GM23338 (cell line): ENCODE measurements at regions not wholly inside any gene's neighbourhood (a gene's known extent, or its start where the extent isn't known, plus 50 kb on each side); places are given as distances from the start of the nearest gene placed in this dataset.

Source experiments
- ATAC-seq: fragments of 200-7000 bp; cut with Tn5 transposase; 3 replicates; pipeline ENCODE4 v1.9.1; 2020
- DNase-seq: peaks from one replicate; pipeline ENCODE4 v3.0.0-alpha.2; 2015; ENCODE audit warnings: low spot score
- H2AFZ ChIP-seq: fragments of 200-600 bp; sonication (generic); 2 replicates; pipeline ENCODE4 v1.8.0; 2016; ENCODE audit warnings: antibody characterized with exemption, mild to moderate bottlenecking, moderate library complexity
- H3F3A ChIP-seq: fragments of 200-600 bp; sonication (generic); replicated peaks from 2 replicates; pipeline ENCODE4 v1.8.0; 2017; ENCODE audit warnings: antibody characterized with exemption, mixed run types, low read depth
- H3K27ac ChIP-seq: fragments of 200-600 bp; sonication (generic); 2 replicates; pipeline ENCODE4 v1.6.1; 2016; ENCODE audit warnings: low read depth
- H3K27me3 ChIP-seq: fragments of 200-600 bp; sonication (generic); 2 replicates; pipeline ENCODE4 v1.8.0; 2016; ENCODE audit warnings: mild to moderate bottlenecking, mixed run types, moderate library complexity; ENCODE audit not compliant: insufficient read depth
- H3K36me3 ChIP-seq: fragments of 200-600 bp; sonication (generic); 2 replicates; pipeline ENCODE4 v1.8.0; 2016; ENCODE audit warnings: mild to moderate bottlenecking; ENCODE audit not compliant: insufficient read depth
- H3K4me1 ChIP-seq: fragments of 200-600 bp; sonication (generic); 2 replicates; pipeline ENCODE4 v1.8.0; 2016; ENCODE audit warnings: mild to moderate bottlenecking, moderate library complexity; ENCODE audit not compliant: insufficient read depth
- H3K4me2 ChIP-seq: fragments of 200-600 bp; sonication (generic); 2 replicates; pipeline ENCODE4 v1.7.1; 2017; ENCODE audit warnings: mixed run types
- H3K4me3 ChIP-seq: fragments of 200-600 bp; sonication (generic); 2 replicates; pipeline ENCODE4 v1.6.1; 2016; ENCODE audit warnings: mixed run types
- H3K79me2 ChIP-seq: fragments of 200-600 bp; sonication (generic); replicated peaks from 2 replicates; pipeline ENCODE4 v1.8.0; 2017; ENCODE audit warnings: mild to moderate bottlenecking; ENCODE audit not compliant: insufficient read depth
- H3K9me2 ChIP-seq: fragments of 200-600 bp; sonication (generic); 2 replicates; pipeline ENCODE4 v1.8.0; 2017; ENCODE audit not compliant: insufficient read depth
- H4K20me1 ChIP-seq: fragments of 200-600 bp; sonication (generic); replicated peaks from 2 replicates; pipeline ENCODE4 v1.8.0; 2017; ENCODE audit warnings: mild to moderate bottlenecking; ENCODE audit not compliant: insufficient read depth
- H3K27ac Mint-ChIP-seq: 2 replicates; pipeline ENCODE4 v1.8.0; 2020; ENCODE audit warnings: inconsistent platforms, mild to moderate bottlenecking, moderate library complexity, mixed read lengths
- H3K27me3 Mint-ChIP-seq: 3 replicates; pipeline ENCODE4 v1.8.0; 2022; ENCODE audit warnings: low read depth, mild to moderate bottlenecking, moderate library complexity, mixed read lengths, inconsistent platforms; ENCODE audit not compliant: insufficient read depth, poor library complexity
- H3K36me3 Mint-ChIP-seq: 3 replicates; pipeline ENCODE4 v1.8.0; 2021; ENCODE audit warnings: low read depth, mild to moderate bottlenecking, inconsistent platforms, moderate library complexity, mixed read lengths
- H3K4me1 Mint-ChIP-seq: 3 replicates; pipeline ENCODE4 v1.8.0; 2020; ENCODE audit warnings: mild to moderate bottlenecking, inconsistent platforms, mixed read lengths
- H3K4me3 Mint-ChIP-seq: 3 replicates; pipeline ENCODE4 v1.8.0; 2021; ENCODE audit warnings: moderate library complexity, mild to moderate bottlenecking, inconsistent platforms, mixed read lengths
- H3K9me3 Mint-ChIP-seq: 3 replicates; pipeline ENCODE4 v1.8.0; 2020; ENCODE audit warnings: moderate library complexity, mild to moderate bottlenecking, inconsistent platforms, mixed read lengths
- CREB1 ChIP-seq: fragments of 250-450 bp; sonication (Bioruptor Pico); IDR thresholded peaks from 2 replicates; pipeline ENCODE4 v1.5.0; 2020; ENCODE audit warnings: low read depth, mild to moderate bottlenecking, moderate library complexity
- NANOG ChIP-seq: IDR thresholded peaks from 2 replicates; pipeline ENCODE4 v1.6.1; 2016; ENCODE audit warnings: antibody characterized with exemption, borderline replicate concordance
- STAT1 ChIP-seq: IDR thresholded peaks from one replicate; pipeline ENCODE4 v1.6.1; 2016; ENCODE audit warnings: antibody characterized with exemption; ENCODE audit not compliant: unreplicated experiment
- TF ChIP-seq, protein P1 (sequence below): fragments of 250-450 bp; sonication (Bioruptor Pico); IDR thresholded peaks from 2 replicates; pipeline ENCODE4 v1.5.0; 2020; ENCODE audit warnings: mild to moderate bottlenecking, moderate library complexity
- TF ChIP-seq, protein P2 (sequence below): IDR thresholded peaks from 2 replicates; pipeline ENCODE4 v1.6.1; 2016; ENCODE audit warnings: antibody characterized with exemption

DNA sequence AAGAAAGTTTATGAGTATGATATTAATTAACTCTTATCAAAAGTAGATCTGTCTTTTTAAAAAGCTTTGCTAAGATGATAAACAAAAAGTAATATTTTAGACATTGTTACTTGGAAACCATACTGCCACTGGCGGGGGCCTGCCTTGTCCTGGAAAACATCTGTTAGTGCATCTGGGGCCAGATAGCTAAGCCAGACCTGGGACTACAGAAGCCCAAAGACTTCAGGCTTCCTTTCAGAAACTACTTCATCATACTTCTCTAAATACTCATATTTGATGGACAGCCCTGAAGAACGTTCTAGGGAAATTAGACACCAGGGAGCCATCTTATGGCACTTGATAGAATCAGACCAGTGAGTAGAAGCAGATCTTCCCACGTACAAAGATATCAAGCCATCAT is 795.4 kb upstream of the SEMA6D start (continued):
- TF ChIP-seq, protein P1, sequence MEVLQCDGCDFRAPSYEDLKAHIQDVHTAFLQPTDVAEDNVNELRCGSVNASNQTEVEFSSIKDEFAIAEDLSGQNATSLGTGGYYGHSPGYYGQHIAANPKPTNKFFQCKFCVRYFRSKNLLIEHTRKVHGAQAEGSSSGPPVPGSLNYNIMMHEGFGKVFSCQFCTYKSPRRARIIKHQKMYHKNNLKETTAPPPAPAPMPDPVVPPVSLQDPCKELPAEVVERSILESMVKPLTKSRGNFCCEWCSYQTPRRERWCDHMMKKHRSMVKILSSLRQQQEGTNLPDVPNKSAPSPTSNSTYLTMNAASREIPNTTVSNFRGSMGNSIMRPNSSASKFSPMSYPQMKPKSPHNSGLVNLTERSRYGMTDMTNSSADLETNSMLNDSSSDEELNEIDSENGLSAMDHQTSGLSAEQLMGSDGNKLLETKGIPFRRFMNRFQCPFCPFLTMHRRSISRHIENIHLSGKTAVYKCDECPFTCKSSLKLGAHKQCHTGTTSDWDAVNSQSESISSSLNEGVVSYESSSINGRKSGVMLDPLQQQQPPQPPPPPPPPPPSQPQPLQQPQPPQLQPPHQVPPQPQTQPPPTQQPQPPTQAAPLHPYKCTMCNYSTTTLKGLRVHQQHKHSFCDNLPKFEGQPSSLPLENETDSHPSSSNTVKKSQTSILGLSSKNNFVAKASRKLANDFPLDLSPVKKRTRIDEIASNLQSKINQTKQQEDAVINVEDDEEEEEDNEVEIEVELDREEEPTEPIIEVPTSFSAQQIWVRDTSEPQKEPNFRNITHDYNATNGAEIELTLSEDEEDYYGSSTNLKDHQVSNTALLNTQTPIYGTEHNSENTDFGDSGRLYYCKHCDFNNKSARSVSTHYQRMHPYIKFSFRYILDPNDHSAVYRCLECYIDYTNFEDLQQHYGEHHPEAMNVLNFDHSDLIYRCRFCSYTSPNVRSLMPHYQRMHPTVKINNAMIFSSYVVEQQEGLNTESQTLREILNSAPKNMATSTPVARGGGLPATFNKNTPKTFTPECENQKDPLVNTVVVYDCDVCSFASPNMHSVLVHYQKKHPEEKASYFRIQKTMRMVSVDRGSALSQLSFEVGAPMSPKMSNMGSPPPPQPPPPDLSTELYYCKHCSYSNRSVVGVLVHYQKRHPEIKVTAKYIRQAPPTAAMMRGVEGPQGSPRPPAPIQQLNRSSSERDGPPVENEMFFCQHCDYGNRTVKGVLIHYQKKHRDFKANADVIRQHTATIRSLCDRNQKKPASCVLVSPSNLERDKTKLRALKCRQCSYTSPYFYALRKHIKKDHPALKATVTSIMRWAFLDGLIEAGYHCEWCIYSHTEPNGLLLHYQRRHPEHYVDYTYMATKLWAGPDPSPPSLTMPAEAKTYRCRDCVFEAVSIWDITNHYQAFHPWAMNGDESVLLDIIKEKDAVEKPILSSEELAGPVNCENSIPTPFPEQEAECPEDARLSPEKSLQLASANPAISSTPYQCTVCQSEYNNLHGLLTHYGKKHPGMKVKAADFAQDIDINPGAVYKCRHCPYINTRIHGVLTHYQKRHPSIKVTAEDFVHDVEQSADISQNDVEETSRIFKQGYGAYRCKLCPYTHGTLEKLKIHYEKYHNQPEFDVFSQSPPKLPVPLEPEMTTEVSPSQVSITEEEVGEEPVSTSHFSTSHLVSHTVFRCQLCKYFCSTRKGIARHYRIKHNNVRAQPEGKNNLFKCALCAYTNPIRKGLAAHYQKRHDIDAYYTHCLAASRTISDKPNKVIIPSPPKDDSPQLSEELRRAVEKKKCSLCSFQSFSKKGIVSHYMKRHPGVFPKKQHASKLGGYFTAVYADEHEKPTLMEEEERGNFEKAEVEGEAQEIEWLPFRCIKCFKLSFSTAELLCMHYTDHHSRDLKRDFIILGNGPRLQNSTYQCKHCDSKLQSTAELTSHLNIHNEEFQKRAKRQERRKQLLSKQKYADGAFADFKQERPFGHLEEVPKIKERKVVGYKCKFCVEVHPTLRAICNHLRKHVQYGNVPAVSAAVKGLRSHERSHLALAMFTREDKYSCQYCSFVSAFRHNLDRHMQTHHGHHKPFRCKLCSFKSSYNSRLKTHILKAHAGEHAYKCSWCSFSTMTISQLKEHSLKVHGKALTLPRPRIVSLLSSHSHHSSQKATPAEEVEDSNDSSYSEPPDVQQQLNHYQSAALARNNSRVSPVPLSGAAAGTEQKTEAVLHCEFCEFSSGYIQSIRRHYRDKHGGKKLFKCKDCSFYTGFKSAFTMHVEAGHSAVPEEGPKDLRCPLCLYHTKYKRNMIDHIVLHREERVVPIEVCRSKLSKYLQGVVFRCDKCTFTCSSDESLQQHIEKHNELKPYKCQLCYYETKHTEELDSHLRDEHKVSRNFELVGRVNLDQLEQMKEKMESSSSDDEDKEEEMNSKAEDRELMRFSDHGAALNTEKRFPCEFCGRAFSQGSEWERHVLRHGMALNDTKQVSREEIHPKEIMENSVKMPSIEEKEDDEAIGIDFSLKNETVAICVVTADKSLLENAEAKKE (CRISPR knock-in tag) = no peak
- TF ChIP-seq CREB1 (no peak), STAT1 (no peak)
- TF ChIP-seq, protein P2, sequence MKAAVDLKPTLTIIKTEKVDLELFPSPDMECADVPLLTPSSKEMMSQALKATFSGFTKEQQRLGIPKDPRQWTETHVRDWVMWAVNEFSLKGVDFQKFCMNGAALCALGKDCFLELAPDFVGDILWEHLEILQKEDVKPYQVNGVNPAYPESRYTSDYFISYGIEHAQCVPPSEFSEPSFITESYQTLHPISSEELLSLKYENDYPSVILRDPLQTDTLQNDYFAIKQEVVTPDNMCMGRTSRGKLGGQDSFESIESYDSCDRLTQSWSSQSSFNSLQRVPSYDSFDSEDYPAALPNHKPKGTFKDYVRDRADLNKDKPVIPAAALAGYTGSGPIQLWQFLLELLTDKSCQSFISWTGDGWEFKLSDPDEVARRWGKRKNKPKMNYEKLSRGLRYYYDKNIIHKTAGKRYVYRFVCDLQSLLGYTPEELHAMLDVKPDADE = no peak

DNA sequence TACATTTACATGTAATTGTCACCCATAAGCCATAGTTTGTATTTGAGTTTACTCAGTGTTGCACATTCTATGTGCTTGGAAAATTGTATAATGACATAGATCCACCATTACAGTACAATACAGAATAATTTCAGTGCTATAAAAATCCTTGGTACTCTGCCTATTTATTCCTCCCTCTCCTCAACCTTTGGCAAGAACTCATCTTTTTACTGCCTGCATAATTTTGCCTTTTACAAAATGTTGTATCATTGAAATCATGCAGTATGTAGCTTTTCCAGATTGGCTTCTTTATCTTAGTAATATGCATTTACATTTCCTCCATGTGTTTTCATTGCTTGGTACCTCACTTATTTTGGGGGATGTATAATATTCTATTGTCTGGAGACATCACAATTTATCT is 786.9 kb upstream of the SEMA6D start:
- no peak overlapping the region for H2AFZ ChIP-seq
- TF ChIP-seq NANOG = no peak
- no peak for ATAC-seq
- H3K4me3 ChIP-seq = no peak overlapping the region
- H3K27me3 ChIP-seq = no peaks in the 10 kb centered on the region
- no peaks in the 10 kb centered on the region; the same call in 2 of the 3 replicates for H3K36me3 Mint-ChIP-seq
- peaks cover 10% of the 10 kb centered on the region; the same call in 2 of the 3 replicates for H3K4me1 Mint-ChIP-seq
- no peak overlapping the region for H3K27ac Mint-ChIP-seq
- H3K4me2 ChIP-seq = no peak overlapping the region
- H3K9me2 ChIP-seq = no peaks in the 10 kb centered on the region
- H3K9me3 Mint-ChIP-seq = peaks cover 31% of the 10 kb centered on the region
- no peaks in the 10 kb centered on the region for H3K79me2 ChIP-seq
- DNase-seq = no peak
- H3K36me3 ChIP-seq = no peaks in the 10 kb centered on the region
- H3K4me3 Mint-ChIP-seq = no peak overlapping the region
- no peaks in the 10 kb centered on the region for H3K27me3 Mint-ChIP-seq
- H3K27ac ChIP-seq = no peak overlapping the region
- no peaks in the 10 kb centered on the region for H4K20me1 ChIP-seq
- peaks cover 8% of the 10 kb centered on the region; the same call in 1 of the 2 replicates for H3K4me1 ChIP-seq
- no peaks in the 10 kb centered on the region for H3F3A ChIP-seq
